A673 (cell line): ENCODE measurements at regions not wholly inside any gene's neighbourhood (a gene's known extent, or its start where the extent isn't known, plus 50 kb on each side); places are given as distances from the start of the nearest gene placed in this dataset.

Experiments
- BruUV-seq: library from RNA; stranded (reverse); fragments of 400-500 nt; replicated peaks from 2 replicates; lab custom pipeline; 2021; lab: Mats Ljungman, UMichigan
- CTCF ChIA-PET: fragments of 300-600 bp; sonication (Branson Sonifier 250); formaldehyde crosslinking; loops from one replicate; lab custom pipeline; 2022; ENCODE audit warnings: antibody characterized with exemption; lab: Charles Lee
- POLR2A ChIA-PET: fragments of 300-600 bp; sonication (Branson Sonifier 250); formaldehyde crosslinking; loops from one replicate; lab custom pipeline; 2022; ENCODE audit warnings: antibody characterized with exemption; ENCODE audit not compliant: low non-redundant PET; lab: Charles Lee
- DNase-seq: peaks from one replicate; pipeline ENCODE4 v3.0.0-alpha.2; 2015; ENCODE audit warnings: low spot score
- H3K27ac ChIP-seq: fragments of 200-600 bp; sonication (generic); 2 replicates; pipeline ENCODE4 v1.5.1; 2016; ENCODE audit warnings: mixed run types, low read depth, mild to moderate bottlenecking, mixed read lengths, antibody characterized with exemption, low read length; ENCODE audit not compliant: poor library complexity, severe bottlenecking
- H3K27me3 ChIP-seq: fragments of 200-600 bp; sonication (generic); replicated peaks from 2 replicates; pipeline ENCODE4 v1.6.1; 2017; ENCODE audit warnings: mixed run types, low read depth, mild to moderate bottlenecking, mixed read lengths, antibody characterized with exemption, low read length; ENCODE audit not compliant: insufficient read depth, poor library complexity
- H3K36me3 ChIP-seq: fragments of 200-600 bp; sonication (generic); 2 replicates; pipeline ENCODE4 v1.6.1; 2016; ENCODE audit warnings: mixed run types, mild to moderate bottlenecking, mixed read lengths, antibody characterized with exemption, low read length; ENCODE audit not compliant: insufficient read depth, poor library complexity, severe bottlenecking
- H3K4me1 ChIP-seq: fragments of 200-600 bp; sonication (generic); 2 replicates; pipeline ENCODE4 v1.6.1; 2017; ENCODE audit warnings: mixed run types, mild to moderate bottlenecking, mixed read lengths, antibody characterized with exemption, low read length; ENCODE audit not compliant: insufficient read depth, poor library complexity, severe bottlenecking
- H3K4me3 ChIP-seq: fragments of 200-600 bp; sonication (generic); 2 replicates; pipeline ENCODE4 v1.5.1; 2016; ENCODE audit warnings: low read depth, mixed run types, mild to moderate bottlenecking, mixed read lengths, low read length; ENCODE audit not compliant: poor library complexity, severe bottlenecking
- H3K9me3 ChIP-seq: fragments of 200-600 bp; sonication (generic); 2 replicates; pipeline ENCODE4 v1.6.1; 2016; ENCODE audit warnings: mixed run types, low read depth, mild to moderate bottlenecking, mixed read lengths, antibody characterized with exemption, low read length; ENCODE audit not compliant: poor library complexity, severe bottlenecking
- EZH2 ChIP-seq: fragments of 200-600 bp; sonication (generic); IDR thresholded peaks from 2 replicates; pipeline ENCODE4 v1.6.1; 2017; ENCODE audit warnings: borderline replicate concordance, low read depth, mild to moderate bottlenecking, mixed read lengths, antibody characterized with exemption, low read length; ENCODE audit not compliant: poor library complexity, severe bottlenecking
- intact Hi-C: fragments of 100-400 bp; cut with micrococcal nuclease; formaldehyde crosslinking; loops from one replicate; pipeline ENCODE4 v1.10.0; 2022; ENCODE audit not compliant: unreplicated experiment
- TF ChIP-seq, protein P1 (sequence below): fragments of 300-800, 200-600 bp; sonication (generic); conservative IDR thresholded peaks from 2 replicates; pipeline ENCODE4 v1.5.1; 2017; ENCODE audit warnings: low read depth, mild to moderate bottlenecking, antibody characterized with exemption, low read length, moderate library complexity, mixed read lengths

DNA sequence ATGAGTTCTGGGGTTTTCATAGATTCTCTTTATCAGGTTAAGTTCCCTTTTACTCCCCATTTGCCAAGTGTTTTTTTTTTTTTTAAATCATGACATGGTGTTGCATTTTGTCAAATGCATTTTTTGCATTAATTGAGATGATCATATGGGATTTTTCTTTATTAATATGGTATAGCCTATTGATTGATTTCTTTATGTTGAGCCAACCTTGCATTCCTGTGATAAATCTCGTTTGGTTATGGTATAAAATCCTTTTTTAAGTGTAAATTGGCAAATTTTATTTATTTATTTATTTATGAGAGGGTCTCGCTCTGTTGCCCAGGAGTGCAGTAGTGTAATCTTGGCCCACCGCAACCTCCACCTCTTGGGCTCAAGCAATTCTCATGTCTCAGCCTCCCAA, 81.5 kb upstream of the ACVR1 start:
- POLR2A ChIA-PET, result no interaction called here
- Histone ChIP-seq H3K27me3 (no peaks in the 10 kb centered on the region), H3K4me3 (no peak overlapping the region), H3K27ac (no peak overlapping the region), H3K36me3 (no peaks in the 10 kb centered on the region), H3K4me1 (no peaks in the 10 kb centered on the region), H3K9me3 (peaks cover 4% of the 10 kb centered on the region)
- no TSS peak for BruUV-seq
- intact Hi-C loops, result no loop called here
- DNase-seq, result no peak
- CTCF ChIA-PET, result no interaction called here
- no peak for TF ChIP-seq EZH2
- TF ChIP-seq, protein P1, sequence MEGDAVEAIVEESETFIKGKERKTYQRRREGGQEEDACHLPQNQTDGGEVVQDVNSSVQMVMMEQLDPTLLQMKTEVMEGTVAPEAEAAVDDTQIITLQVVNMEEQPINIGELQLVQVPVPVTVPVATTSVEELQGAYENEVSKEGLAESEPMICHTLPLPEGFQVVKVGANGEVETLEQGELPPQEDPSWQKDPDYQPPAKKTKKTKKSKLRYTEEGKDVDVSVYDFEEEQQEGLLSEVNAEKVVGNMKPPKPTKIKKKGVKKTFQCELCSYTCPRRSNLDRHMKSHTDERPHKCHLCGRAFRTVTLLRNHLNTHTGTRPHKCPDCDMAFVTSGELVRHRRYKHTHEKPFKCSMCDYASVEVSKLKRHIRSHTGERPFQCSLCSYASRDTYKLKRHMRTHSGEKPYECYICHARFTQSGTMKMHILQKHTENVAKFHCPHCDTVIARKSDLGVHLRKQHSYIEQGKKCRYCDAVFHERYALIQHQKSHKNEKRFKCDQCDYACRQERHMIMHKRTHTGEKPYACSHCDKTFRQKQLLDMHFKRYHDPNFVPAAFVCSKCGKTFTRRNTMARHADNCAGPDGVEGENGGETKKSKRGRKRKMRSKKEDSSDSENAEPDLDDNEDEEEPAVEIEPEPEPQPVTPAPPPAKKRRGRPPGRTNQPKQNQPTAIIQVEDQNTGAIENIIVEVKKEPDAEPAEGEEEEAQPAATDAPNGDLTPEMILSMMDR, result no peak

DNA sequence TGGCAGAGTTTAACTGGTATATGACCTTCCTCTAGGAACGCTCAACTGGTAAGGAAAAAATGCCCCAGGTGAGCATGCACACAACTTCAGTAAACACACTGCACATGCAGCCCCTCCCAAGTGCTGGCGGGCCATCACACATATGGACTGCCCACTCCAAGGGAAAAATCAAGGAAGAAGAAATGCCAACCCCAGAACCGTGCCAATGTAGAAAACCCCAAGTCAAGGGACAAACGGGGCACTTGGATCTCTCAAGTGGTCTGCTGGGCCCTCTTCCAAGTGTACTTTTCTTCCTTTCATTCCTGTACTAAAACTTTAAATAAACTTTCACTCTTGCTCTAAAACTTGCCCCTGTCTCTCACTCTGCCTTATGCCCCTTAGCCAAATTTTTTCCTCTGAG, 76.4 kb upstream of the ACVR1 start:
- H3K4me3 ChIP-seq, result no peak overlapping the region
- H3K4me1 ChIP-seq, result no peaks in the 10 kb centered on the region
- no peak overlapping the region for H3K27ac ChIP-seq
- BruUV-seq, result no TSS peak
- H3K36me3 ChIP-seq, result no peaks in the 10 kb centered on the region
- intact Hi-C loops, result no loop called here
- ChIA-PET CTCF (no interaction called here), POLR2A (interaction anchor here (0.6 kb wide), 1 partner anchor 88 kb away, joined by 11 read pairs; no protein-coding TSS in a partner anchor)
- H3K27me3 ChIP-seq, result no peaks in the 10 kb centered on the region
- peaks cover 4% of the 10 kb centered on the region for H3K9me3 ChIP-seq
- TF ChIP-seq, protein P1, result no peak
- TF ChIP-seq EZH2, result no peak
- DNase-seq, result no peak

DNA sequence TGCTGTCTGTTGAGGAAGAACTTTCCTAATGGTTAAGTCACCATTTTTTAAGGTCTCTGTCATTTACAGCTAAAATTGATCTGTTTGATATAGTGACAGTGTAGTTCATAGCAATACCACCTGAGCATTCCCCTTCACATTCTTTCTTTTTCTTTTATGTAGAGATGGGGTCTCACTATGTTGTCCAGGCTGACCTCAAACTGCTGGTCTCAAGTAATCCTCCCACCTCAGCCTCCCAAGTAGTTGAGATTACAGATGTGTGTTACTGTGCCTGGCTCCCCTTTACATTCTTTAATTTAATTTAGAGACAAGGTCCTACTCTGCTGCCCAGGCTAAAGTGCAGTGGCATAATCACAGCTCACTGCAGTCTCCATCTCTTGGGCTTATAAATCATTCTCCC, 72.7 kb upstream of the ACVR1 start:
- Histone ChIP-seq H3K27me3 (no peaks in the 10 kb centered on the region), H3K9me3 (no peaks in the 10 kb centered on the region), H3K4me3 (no peak overlapping the region), H3K36me3 (no peaks in the 10 kb centered on the region), H3K4me1 (no peaks in the 10 kb centered on the region), H3K27ac (no peak overlapping the region)
- CTCF ChIA-PET, result no interaction called here
- POLR2A ChIA-PET, result no interaction called here
- no peak for DNase-seq
- TF ChIP-seq, protein P1, result no peak
- TF ChIP-seq EZH2, result no peak
- intact Hi-C loops, result no loop called here
- no TSS peak for BruUV-seq
